A673 (cell line): ENCODE measurements at regions not wholly inside any gene's neighbourhood (a gene's known extent, or its start where the extent isn't known, plus 50 kb on each side); places are given as distances from the start of the nearest gene placed in this dataset.

ENCODE experiments used
- EZH2 ChIP-seq: fragments of 200-600 bp; sonication (generic); IDR thresholded peaks from 2 replicates; pipeline ENCODE4 v1.6.1; 2017; ENCODE audit warnings: borderline replicate concordance, low read depth, mild to moderate bottlenecking, mixed read lengths, antibody characterized with exemption, low read length; ENCODE audit not compliant: poor library complexity, severe bottlenecking
- TF ChIP-seq, protein P1 (sequence below): fragments of 300-800, 200-600 bp; sonication (generic); conservative IDR thresholded peaks from 2 replicates; pipeline ENCODE4 v1.5.1; 2017; ENCODE audit warnings: low read depth, mild to moderate bottlenecking, antibody characterized with exemption, low read length, moderate library complexity, mixed read lengths

DNA sequence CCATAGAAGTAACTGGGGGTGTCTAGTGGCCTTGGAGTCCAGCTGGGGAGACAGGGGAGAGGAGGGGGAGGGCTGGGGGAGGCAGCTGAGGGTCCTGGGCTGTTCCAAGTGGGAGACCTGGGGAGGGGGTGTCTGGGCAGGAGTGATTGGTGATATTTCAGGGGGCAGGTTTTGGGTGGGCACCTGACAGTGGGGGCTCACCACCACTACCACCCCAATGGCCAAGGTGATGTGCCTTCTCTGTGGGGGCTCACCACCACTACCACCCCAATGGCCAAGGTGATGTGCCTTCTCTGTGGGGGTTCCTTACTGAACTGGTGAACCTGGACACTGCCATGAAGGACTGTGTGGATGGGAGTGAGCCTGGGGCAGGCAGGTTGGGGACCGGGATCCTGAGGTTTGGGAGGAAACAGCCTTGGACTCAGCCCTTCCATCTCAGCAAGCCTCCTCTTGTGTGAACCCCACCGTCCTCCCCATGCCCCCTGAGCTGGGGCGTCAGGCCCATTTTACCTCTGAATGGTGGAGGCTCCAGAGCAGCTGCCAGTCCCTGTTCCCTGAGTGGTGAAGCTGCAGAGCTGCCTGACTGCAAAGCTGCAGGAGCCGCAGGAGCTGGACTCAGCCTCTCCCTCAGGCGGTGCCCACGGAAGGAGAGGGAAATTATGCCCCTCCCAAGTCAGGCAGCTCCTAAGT is 50.6 kb upstream of the ZNF716 start:
- TF ChIP-seq, protein P1, sequence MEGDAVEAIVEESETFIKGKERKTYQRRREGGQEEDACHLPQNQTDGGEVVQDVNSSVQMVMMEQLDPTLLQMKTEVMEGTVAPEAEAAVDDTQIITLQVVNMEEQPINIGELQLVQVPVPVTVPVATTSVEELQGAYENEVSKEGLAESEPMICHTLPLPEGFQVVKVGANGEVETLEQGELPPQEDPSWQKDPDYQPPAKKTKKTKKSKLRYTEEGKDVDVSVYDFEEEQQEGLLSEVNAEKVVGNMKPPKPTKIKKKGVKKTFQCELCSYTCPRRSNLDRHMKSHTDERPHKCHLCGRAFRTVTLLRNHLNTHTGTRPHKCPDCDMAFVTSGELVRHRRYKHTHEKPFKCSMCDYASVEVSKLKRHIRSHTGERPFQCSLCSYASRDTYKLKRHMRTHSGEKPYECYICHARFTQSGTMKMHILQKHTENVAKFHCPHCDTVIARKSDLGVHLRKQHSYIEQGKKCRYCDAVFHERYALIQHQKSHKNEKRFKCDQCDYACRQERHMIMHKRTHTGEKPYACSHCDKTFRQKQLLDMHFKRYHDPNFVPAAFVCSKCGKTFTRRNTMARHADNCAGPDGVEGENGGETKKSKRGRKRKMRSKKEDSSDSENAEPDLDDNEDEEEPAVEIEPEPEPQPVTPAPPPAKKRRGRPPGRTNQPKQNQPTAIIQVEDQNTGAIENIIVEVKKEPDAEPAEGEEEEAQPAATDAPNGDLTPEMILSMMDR = no peak
- no peak for TF ChIP-seq EZH2
